ENCODE measurements at regions not wholly inside any gene's neighbourhood (a gene's known extent, or its start where the extent isn't known, plus 50 kb on each side); places are given as distances from the start of the nearest gene placed in this dataset.

DNA sequence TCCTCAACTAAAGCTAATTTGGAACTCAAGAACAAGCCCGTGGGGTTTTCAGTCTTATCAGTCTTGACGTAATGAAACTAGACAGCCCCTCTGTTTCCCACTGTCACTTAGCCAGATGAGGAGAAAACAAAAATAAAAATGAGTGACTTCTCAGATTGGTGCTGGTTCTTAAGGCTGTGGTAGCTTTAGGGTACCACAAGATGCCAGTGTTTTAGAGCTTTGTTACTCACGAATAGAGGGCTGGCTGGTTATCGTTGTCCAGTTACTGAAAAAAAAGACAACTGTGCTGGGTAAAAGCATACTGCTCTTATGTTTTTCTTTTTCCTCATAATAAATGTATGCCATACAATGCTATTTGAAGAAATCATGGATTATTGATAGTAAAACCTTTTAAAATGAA, 796.7 kb downstream of the RAPGEF2 start:
- no peak for DNase-seq
- peaks cover 17% of the 10 kb centered on the region for H3K9me3 ChIP-seq (replicated peaks)
- no peaks in the 10 kb centered on the region for H3K27me3 ChIP-seq (ENCODE audit: low read depth)
- no peak overlapping the region for H3K4me3 ChIP-seq
- intact Hi-C loops (cut with micrococcal nuclease) = no loop called here
- no peaks in the 10 kb centered on the region for H3K36me3 ChIP-seq
- no peaks in the 10 kb centered on the region for H3K4me1 ChIP-seq
- TF ChIP-seq, protein P1, sequence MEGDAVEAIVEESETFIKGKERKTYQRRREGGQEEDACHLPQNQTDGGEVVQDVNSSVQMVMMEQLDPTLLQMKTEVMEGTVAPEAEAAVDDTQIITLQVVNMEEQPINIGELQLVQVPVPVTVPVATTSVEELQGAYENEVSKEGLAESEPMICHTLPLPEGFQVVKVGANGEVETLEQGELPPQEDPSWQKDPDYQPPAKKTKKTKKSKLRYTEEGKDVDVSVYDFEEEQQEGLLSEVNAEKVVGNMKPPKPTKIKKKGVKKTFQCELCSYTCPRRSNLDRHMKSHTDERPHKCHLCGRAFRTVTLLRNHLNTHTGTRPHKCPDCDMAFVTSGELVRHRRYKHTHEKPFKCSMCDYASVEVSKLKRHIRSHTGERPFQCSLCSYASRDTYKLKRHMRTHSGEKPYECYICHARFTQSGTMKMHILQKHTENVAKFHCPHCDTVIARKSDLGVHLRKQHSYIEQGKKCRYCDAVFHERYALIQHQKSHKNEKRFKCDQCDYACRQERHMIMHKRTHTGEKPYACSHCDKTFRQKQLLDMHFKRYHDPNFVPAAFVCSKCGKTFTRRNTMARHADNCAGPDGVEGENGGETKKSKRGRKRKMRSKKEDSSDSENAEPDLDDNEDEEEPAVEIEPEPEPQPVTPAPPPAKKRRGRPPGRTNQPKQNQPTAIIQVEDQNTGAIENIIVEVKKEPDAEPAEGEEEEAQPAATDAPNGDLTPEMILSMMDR (IDR thresholded peaks at IDR 0.05; ENCODE audit: borderline replicate concordance) = no peak
- no peak overlapping the region for H3K27ac ChIP-seq (replicated peaks)

DNA sequence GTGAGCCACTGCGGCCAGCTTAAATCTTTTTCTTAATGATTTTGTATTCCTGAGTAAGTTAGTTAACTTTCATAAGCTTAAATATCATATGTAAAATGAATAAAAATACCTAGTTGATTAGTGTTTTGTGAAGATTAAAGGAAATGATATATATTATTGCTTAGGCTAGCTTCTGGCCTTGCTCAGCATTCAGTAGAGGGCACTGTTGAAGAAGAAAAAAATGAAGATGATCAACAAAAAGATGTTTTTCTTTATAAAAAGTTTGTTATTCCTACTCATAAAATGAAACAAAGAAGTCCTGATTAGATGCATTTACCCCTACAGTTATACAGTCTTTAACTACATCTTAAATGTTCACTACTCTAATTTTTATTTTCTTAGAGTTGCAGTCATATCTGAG, 797.7 kb downstream of the RAPGEF2 start:
- Histone ChIP-seq H3K4me3 (no peak overlapping the region), H3K4me1 (no peaks in the 10 kb centered on the region), H3K9me3 (replicated peaks) (peaks cover 17% of the 10 kb centered on the region), H3K27me3 (ENCODE audit: low read depth) (no peaks in the 10 kb centered on the region), H3K36me3 (no peaks in the 10 kb centered on the region), H3K27ac (replicated peaks) (no peak overlapping the region)
- intact Hi-C loops (cut with micrococcal nuclease) = no loop called here
- no peak for DNase-seq
- TF ChIP-seq, protein P1 (IDR thresholded peaks at IDR 0.05; ENCODE audit: borderline replicate concordance) = no peak

DNA sequence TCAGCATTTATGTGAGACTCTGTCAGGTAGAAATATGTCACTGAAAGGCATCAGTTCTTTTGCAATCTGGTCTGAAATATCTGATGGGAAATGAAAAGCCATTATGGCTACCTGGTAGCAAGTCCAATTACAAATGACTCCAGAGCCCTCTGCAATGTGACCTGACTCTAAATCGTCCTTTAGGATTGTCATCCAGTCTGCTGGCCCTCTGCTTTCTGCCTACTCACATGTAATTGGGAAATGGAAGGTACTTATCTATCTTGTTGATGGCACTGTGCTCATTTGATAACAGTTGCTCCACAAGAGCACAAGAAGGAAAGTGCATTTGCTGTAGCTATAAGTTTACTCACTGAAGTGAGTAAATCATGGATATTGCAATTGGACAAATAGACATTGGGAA, 799.8 kb downstream of the RAPGEF2 start:
- Histone ChIP-seq H3K27me3 (ENCODE audit: low read depth) (no peaks in the 10 kb centered on the region), H3K27ac (replicated peaks) (no peak overlapping the region), H3K36me3 (no peaks in the 10 kb centered on the region), H3K4me1 (no peaks in the 10 kb centered on the region), H3K4me3 (no peak overlapping the region), H3K9me3 (replicated peaks) (peaks cover 1% of the 10 kb centered on the region)
- DNase-seq = no peak
- TF ChIP-seq, protein P1 (IDR thresholded peaks at IDR 0.05; ENCODE audit: borderline replicate concordance) = no peak
- intact Hi-C loops (cut with micrococcal nuclease) = no loop called here

DNA sequence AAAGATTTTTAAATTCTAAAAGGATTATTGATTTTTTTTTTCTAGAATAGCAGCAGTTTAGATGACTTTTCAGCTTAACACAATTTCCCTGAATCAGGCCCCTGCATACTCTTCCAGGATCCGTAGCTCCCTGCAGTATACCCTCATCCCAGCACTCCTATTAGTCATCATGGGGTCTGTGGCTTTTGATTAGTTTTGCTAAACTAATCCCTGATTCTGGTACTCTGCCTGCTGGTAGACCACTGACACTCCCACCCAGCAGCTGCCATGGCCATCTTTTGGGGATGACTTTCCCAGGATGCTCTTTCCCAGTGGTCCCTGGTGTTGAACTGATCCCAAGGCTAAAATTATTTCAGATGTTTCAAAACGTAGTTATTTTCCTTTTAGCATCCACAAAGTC, 802.0 kb downstream of the RAPGEF2 start:
- TF ChIP-seq, protein P1 (IDR thresholded peaks at IDR 0.05; ENCODE audit: borderline replicate concordance) = no peak
- Histone ChIP-seq H3K27ac (replicated peaks) (no peak overlapping the region), H3K27me3 (ENCODE audit: low read depth) (no peaks in the 10 kb centered on the region), H3K36me3 (no peaks in the 10 kb centered on the region), H3K4me1 (no peaks in the 10 kb centered on the region), H3K4me3 (no peak overlapping the region), H3K9me3 (replicated peaks) (peaks cover 20% of the 10 kb centered on the region)
- intact Hi-C loops (cut with micrococcal nuclease) = no loop called here
- no peak for DNase-seq

DNA sequence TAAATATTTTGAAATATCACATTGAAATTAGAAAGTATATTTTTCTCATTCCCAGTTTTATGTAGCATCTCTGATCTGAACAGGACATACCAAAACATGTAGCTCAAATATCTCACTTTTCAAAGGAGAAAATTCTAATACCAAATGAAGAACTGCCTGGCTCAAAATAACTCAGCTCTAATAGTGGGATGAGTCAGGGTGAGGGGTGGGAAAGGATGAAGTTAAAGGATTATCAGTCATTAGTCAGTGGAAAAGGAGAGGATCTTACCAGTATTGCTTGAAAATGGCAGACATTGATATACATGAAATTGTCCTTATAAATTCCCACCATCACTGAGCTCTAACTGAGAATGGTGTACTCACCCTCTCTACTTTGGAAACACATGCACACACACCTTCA, 803.2 kb downstream of the RAPGEF2 start:
- H3K27ac ChIP-seq (replicated peaks) = no peak overlapping the region
- no peaks in the 10 kb centered on the region for H3K27me3 ChIP-seq (ENCODE audit: low read depth)
- no peak overlapping the region for H3K4me3 ChIP-seq
- TF ChIP-seq, protein P1 (IDR thresholded peaks at IDR 0.05; ENCODE audit: borderline replicate concordance) = no peak
- peaks cover 20% of the 10 kb centered on the region for H3K9me3 ChIP-seq (replicated peaks)
- no peak for DNase-seq
- no peaks in the 10 kb centered on the region for H3K36me3 ChIP-seq
- H3K4me1 ChIP-seq = no peaks in the 10 kb centered on the region
- intact Hi-C loops (cut with micrococcal nuclease) = no loop called here

DNA sequence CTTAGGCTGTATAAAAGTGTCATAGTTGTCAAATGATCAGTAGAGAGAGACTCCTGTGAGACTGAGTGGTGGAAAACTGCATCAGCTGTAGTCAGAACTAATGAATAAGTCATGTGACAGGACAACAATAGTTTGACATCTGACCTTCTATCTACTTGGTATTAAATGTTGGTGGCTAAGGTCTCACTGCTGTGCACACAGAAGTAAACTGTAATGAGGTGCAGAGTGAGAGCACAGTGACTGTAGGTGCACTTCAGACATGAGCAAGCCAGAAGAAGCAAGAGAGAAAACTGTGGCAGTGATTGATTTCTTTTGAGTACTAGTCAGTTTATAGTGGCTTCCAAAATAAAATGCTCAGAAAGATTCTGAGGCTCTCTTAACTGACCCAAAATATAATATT, 803.6 kb downstream of the RAPGEF2 start:
- Histone ChIP-seq H3K27me3 (ENCODE audit: low read depth) (no peaks in the 10 kb centered on the region), H3K27ac (replicated peaks) (no peak overlapping the region), H3K4me3 (no peak overlapping the region), H3K9me3 (replicated peaks) (peaks cover 20% of the 10 kb centered on the region), H3K36me3 (no peaks in the 10 kb centered on the region), H3K4me1 (no peaks in the 10 kb centered on the region)
- TF ChIP-seq, protein P1 (IDR thresholded peaks at IDR 0.05; ENCODE audit: borderline replicate concordance) = no peak
- intact Hi-C loops (cut with micrococcal nuclease) = no loop called here
- DNase-seq = no peak
